HG02870 (cell line): ENCODE measurements at regions not wholly inside any gene's neighbourhood (a gene's known extent, or its start where the extent isn't known, plus 50 kb on each side); places are given as distances from the start of the nearest gene placed in this dataset.

Experiments
- ATAC-seq: cut with Tn5 transposase; IDR thresholded peaks from one replicate; pipeline ENCODE4 v1.9.1; 2021; ENCODE audit warnings: mild to moderate bottlenecking, moderate library complexity; ENCODE audit not compliant: unreplicated experiment

DNA sequence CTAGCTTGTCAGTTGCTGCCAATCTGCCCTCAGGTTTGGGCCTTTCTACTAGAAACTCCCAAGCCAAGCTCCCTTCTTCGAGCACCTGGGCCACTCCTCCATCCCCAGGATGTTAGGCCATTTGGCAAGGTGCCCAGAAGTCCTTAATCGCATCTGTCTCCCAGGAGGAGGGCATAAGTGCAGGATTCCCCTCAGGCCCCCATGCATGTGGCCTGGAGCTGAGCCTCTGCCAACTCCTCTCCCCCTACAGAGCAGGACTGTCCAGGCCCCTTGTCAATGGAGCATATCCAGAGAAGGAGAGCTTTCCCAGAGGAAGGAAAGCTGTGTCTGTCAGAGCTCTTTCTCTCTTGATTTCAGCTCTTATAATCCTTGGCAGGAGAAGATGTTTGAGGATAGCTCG lies 182.6 kb upstream of the ROPN1 start:
- ATAC-seq: no peak

DNA sequence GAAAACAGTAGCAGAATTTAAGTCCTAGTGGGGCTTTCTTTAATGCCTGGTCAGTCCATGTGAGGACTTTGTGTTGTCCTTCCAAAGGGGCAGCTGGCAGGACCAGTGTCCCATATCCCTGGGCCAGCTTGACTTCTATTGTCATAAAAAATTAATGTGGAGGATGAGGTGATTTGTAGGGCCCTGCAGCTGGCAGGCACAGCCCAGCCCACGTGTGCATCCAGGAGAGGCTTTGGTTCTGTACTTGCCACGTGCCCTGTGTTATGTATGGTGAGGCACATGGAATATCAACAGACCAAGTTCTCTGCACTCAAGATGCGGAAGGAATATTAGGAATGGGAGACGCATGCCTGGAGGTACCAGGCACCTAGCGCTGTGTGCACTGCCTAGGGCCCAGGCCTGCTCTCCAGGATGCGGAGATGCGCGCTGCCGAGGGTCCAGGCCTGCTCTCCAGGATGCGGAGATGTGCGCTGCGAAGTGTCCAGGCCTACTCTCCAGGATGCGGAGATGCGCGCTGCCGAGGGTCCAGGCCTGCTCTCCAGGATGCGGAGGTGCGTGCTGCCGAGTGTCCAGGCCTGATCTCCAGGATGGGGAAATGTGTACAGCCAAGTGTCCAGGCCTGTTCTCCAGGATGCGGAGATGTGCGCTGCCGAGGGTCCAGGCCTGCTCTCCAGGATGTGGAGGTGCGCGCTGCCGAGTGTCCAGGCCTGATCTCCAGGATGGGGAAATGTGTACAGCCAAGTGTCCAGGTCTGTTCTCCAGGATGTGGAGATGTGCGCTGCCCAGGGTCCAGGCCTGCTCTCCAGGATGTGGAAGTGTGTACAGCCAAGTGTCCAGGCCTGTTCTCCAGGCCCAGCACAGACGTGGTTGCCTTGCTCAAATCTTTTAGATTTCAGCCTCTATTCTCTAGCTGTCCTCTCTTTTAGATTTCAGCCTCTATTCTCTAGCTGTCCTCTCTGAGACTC lies 183.3 kb upstream of the ROPN1 start:
- no peak for ATAC-seq

DNA sequence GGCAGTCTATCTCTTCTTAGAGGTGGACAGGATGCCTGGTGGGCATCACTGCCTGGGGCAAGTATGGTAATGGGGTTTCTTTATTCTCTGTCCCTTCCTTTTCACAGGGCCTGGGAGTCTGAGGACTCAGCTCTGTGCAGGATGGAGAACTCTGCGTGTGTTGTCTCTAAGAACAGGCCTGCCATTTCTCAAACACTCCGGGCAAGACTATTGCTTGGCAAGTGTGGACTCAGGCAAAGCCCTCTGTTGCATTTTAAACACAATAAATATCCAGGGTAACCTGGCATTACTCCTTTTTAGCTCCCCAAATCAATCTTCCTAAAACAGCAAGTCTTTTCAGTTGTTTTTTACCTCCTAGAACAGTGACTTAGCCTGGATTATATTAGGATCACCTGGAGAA lies 185.1 kb upstream of the ROPN1 start:
- ATAC-seq: no peak

DNA sequence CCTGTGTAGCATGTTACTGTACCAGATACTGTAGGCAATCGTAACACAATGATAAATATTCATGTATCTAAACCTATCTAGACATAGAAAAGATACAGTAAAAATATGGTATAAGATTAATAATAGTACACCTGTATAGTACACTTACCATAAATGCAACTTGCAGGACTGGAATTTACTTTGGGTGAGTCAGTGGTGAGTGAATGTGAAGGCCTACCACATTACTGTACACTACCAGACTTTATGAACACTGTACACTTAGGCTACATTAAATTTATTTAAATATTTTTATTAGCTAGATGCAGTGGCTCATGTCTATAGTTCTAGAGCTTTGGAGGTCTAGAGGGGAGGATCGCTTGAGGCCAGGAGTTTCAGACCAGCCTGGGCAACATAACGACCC lies 186.6 kb upstream of the ROPN1 start:
- no peak for ATAC-seq

DNA sequence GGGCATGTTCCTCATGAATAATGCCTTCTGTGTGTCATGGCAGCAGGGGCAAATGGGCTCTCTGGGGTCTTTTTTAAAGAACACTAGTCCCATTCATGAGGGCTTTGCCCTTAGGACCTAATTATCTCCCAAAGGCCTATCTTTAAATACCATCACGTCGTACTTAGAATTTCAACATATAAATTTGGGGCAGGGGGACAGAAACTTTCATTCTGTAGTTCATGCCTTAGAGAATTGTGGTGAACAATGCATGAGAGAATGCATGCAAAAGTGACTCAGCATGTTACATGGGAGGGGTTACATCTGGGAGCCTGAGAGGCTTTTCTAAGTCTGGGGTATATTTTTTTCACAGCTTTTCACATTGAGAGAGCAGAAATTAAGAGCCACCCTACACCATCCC lies 208.5 kb upstream of the ROPN1 start:
- no peak for ATAC-seq

DNA sequence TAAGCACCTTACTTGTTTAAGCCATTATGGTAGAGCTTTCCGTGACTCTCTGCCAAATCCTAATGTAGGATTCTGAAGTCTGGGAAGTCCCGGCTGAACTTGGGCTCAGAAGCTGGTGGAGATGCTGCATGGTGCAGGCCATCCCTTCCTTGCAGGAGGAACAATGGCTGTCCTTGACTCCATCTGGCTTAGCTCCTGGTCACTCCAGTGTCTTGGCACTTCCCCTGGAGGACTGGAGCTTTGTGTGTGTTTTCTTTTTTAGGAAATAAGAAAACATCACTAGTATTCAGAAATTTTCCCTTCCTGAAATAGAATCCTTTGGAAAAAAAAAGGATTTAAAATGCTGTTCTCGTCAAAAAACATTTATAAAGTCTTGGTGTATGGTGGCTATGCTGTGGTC lies 209.3 kb upstream of the ROPN1 start:
- no peak for ATAC-seq

DNA sequence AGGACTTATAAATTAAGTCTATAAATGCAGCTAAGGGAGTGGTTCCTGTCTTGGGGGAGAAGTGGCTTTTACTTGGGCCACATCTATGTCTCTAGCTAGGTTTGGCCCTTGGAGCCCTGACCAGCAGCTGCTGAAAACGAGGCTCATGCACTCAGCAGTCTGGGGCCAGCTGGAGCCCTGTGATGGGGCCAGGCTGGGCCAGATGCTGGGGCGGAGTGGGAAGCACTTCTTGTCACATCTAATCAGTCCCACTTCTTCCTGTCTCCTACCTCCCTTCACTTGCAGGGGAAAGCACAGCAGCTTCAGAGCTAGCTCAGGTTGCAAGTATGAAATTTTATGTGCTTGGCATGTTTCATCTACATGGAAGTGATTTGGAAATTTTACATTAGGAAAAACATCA lies 209.9 kb upstream of the ROPN1 start:
- ATAC-seq: no peak

DNA sequence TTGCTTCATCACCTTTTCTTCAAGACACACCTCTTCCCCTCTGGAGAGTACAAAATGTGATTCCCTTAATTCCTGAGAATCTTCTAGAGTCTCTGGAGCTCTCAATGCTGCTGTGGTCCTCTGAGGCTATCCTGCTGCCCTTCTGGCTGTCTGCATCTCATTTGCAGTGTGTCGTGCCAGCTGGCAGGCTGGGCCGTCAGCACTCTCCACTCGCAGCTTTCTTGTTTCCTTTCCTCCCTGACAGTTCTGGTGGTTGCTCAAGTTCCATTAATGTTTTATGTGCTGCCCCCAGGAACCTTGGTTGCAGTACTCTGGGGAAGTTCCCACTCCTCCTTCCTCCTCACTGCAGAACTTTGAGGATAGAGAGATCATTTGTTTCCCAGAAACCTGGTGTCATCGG lies 210.8 kb upstream of the ROPN1 start:
- no peak for ATAC-seq

DNA sequence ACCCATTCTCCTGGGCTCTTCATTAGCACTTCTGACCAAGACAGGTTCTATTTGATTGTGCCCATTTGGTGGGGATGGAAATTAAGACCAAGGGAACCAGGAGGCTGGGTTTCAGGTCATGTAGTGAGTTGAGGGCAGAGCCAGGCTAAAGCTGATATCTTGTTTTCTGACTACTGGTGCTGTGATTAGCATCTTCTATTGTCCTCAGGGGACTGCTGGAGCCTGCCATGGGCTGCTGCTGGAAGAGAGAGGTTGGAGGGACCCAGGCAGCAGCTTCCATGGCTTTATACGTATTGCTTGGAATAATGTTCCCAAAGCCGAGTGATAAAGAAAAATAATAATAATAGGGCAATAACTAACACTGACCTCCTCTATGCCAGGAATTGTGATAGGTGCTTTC lies 211.4 kb upstream of the ROPN1 start:
- no peak for ATAC-seq

DNA sequence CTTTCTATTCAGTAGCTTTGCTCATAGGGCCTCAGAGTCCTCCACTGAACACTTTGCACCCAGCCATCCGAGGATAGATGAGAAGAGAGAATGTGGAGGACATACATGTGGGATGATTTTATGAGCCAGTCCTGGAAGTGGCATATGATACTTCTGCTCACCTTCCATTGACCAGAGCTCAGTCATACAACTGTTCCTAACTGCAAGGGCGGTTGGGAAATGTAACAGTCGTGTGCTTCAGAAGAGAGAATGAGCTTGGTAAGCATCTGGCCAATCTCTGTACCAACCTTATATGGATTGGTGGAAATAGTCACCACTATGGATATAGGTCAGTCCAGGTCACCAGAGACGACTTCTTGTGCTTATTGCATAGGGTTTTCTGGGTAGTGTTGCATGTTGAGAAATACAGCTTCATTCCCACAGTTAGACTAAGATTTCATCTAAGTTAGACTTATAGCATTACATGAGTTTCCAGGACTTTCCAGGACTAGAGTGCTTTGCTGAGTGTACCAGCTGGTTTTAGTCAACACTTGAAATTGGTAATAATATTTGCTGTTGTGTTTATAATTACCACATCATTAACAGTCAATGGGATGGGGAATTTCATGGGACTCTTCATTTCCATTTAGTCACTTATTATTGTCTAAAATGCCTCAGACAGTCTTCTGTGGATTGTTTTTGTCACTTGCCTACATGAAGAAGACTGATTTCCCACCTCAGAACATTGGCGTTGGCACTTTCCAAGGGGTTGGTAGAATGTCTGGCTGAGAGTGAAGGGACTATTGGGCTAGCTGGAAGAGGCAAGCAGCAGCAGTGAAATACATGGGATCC lies 214.5 kb upstream of the ROPN1 start:
- ATAC-seq: no peak

DNA sequence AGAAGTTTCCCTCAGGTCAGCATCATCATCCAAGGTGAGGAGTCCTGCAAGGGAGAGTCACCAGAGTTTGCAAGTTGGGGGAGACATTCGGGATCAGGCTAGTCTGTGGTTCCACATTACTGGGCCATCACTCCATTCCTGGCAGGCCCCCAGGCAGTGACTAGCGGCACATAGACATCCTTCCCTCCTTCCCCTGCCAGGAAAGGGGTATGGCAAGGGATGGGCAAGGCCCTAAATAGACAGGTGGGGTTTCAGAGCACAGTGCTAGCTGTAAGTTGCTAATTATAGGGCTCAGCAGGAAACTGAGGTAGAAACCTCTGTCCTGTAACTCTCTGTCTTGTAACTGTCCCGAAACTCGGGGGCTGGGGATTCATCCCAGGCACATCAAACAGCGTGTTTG lies 215.2 kb upstream of the ROPN1 start:
- ATAC-seq: no peak

DNA sequence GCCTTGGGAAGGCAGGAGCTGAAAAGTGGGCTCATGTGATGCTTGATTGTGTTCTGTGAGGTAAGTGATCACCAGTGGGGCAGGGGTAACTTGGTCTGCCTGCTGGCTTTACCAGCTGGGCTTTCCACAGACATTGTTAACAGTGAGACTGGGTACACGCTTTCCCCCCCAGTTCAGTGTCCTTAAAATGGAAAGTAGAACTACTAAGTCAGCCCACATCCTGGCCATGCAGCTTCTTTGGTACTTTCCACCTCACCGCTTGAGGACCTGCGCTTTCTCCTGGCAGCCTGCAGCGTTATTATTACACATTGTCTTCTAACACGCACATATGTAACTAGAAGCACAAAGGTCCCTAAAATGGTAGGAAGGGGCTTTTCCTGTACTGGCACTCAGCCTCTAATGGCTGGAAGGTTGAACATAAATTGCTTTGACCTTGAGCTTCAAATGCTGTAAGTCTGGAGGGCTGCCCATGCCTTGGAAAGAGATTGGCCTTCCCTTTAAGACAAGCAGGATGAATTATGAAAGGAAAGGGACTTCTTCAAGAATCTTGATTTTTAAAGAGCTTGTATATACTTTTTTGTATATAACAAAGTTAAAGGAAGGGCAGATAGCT lies 216.1 kb upstream of the ROPN1 start:
- ATAC-seq: peak; percentile 74

DNA sequence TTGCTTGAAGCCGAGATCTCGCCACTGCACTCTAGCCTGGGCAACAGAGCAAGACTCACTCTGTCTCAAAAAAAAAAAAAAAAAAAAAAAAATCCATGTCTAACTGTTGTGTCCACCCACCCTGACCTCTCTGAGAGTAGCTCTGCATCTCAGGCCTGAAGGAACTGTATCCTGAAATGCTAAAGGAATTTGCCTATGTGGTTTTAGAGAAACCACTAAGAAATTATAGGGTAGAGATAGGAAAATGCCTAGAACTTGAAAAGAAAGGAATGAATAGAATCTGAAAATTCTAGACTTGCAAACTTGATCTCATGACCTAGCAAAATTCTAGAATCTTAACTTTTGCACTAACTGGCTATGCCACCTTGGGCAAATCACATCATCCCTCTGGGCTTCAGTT lies 217.5 kb upstream of the ROPN1 start:
- ATAC-seq: no peak

DNA sequence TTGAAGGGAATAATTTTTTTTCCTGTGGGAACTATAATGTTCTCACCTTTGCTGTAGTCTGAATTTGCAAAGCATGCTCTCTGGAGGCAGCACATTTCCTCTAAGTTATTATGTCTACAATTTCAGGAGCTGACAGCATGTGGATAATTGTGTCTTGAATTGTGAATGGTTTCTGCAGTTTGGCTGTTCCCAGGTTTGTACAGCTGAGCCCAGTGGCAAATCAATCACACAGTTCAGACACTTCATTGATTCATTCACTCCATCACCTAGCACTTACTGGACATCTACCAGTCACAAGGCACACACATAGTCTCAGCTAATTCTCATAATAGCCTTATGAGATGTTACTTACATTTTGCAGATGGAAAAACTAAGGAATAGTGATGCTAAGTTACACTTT lies 219.0 kb upstream of the ROPN1 start:
- ATAC-seq: no peak

DNA sequence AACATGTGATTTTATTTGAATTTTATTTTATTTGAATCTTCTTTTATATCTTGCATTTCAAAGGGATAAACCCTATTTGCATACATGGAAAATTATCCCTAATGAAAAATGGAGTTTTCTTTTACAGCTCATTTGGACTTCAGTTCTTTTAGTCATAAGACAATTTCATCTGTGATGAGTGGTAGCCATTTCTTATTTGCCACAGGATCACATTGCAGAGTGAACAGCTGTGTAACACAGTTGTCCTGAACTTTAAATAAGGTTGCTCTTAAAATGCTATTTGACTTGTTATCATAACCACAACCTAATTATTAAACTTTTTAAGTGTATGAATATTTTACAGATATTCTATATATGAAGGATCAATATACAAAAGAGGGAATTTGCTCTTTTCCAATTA lies 221.7 kb upstream of the ROPN1 start:
- no peak for ATAC-seq

DNA sequence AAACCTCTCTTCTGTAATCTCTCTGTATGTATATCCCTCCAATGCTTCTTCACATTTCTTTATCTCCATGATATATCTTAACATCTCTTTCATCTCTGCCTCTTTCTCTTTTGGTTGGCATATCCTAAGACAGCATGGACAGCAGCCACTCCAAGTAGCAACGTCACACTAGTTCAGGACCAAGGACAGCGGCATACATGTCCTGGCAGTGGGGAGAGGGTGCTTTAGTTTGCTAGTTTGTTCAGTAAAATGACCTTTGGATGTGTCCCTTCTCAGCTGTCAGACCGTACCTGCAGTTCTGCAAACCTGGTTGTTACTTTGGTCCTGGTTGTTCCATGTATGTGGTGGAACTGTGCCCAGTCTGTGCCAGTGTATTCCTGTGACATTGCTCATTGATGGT lies 225.6 kb upstream of the ROPN1 start:
- no peak for ATAC-seq

DNA sequence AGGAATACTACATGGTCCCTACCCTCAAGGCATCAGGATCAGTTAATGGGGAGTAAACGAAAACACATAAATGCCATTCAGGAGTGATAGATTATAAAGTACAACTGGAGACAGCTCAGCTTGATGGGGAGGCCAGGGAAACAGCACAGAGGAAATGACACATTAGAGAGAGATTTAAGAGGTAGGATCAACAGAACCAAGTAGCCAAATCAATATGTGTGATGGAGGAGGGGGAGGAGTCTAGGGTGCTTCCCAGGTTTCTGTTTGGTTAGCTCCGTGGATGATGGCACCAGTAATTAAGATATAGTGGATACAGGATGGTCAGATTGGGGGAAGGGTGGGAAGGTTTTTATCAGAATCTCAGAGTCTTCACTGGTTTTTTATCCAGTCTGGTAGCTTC lies 229.5 kb upstream of the ROPN1 start:
- no peak for ATAC-seq

DNA sequence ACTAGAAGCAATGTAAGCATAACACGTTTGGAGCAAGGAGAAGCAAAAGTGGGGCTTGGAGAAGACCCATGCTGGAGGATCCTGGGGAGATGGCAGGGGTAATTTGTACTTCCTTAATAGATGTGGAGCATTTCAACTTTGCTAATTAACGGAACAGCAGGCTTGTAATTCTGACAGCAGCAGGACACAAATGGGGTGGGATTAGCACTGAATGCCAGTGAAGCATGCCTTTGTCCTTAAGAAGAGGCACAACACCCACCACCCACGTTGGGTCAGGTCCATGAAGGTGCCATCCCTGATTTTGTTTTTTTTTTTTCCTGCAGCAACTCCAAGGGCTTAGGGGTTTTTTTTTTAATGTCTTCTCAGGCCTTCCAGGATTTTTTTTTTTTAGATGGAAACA lies 231.9 kb upstream of the ROPN1 start:
- no peak for ATAC-seq

DNA sequence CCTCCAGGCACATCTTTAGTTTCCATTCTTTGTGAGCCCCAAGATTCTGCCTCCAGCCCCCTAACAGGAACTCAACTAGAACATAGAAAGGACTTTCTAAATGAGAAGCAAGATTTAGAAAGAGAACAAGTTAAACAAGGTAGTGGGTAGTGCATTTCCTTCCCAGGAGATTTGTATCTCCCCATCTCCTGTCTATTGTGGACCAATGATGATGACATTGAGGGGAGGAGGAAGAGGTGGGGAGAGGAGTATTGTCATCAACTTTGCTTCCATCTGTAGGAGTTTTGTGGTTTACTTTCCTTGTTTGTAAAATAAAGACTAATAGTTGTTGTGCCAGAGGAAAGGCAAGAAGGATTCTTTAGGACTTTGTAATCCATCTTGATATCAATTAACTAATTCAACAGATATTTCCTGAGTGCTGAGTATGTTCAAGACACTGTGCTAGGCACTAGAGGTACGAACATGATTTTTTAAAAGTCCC lies 235.3 kb upstream of the ROPN1 start:
- no peak for ATAC-seq

DNA sequence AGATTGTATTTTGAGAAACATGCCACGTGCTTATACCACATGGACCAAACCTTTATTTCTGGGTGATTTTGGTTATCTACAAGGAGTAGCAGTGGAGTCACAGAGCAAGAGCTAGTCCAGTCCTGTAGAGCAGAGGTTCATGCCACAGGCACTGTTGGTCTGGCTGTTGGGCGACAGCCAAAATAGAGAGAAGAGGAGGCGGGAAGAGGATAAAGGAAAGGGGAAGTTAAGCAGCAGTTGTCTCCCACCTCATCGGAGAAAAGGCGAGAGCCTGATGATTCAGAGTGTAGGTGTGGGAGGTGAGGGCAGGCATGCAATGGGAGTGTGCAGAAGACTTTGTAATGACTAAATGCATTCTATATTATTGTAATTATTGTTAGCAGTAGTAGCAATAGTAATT lies 237.5 kb upstream of the ROPN1 start:
- ATAC-seq: no peak

DNA sequence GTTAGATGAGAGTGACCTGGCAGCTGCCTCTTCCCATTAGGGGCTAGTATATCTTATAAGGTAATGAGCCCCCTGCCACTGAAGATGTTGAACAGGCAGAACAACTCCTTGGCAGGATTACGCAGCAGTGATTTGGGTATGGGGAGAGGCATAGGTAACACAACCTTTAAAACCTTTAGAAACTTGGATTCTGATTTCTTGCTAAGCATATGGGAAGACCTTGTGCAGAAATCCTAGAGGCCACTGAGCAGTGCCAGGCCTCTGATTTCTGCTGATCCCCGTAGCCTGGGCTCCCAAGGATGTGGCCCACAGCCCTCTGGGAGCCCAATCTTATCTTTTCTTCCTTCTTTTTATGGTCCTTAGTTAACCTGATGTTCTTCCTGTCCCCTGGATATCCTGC lies 237.9 kb upstream of the ROPN1 start:
- ATAC-seq: no peak

DNA sequence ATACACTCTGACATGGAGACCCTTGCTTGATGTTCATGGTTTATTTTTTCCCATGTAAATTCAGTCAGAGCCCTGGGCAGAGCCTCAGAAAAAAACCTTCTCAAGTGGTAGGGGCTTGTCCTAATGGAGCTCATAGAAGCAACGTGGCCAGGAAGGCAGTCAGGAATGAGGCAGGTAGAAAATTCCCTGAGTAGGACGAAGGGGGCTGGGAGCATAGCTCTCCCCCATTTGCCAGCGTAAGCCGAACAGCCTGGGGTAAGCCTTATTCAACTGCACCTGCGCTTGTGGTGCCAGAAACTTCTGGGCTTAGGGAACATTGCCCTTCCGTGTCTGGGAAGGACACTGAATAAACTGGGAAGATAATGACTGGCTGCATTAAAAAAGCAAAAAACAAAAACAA lies 238.5 kb upstream of the ROPN1 start:
- no peak for ATAC-seq
